ENCODE measurements at regions not wholly inside any gene's neighbourhood (a gene's known extent, or its start where the extent isn't known, plus 50 kb on each side); places are given as distances from the start of the nearest gene placed in this dataset.

DNA sequence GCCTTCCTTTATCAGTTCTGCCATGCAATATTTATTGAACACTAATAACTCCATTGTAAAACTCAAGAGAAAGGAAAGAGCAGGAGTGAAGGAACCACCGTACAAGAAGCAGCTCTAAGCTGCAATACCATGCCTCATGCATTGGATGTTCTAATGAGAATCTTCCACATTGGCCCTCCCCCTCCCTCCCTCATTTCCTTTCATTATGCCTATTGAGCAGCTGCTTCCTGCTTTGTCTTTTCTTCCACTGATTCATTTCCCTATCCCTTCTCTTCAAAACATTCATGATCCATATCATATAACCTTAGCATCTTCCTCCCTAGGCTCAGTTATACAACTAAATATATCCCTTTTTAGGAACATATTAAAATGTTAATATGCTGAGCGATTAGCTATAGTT, 698.7 kb upstream of the GOLIM4 start:
- intact Hi-C loops (cut with micrococcal nuclease), result no loop called here
- Histone ChIP-seq H3K79me2 (ENCODE audit: insufficient read depth, low read length) (no peaks in the 10 kb centered on the region), H3K9me3 (ENCODE audit: control insufficient read depth in 1 of 2, insufficient read depth in 1 of 2, low read depth in 1 of 2, low read length in 2 of 2) (no peaks in the 10 kb centered on the region), H3K27ac (ENCODE audit: low read depth, low read length) (no peak overlapping the region), H3K36me3 (ENCODE audit: control insufficient read depth in 1 of 2, insufficient read depth in 2 of 2, low read length in 2 of 2) (no peaks in the 10 kb centered on the region), H3K9ac (ENCODE audit: low read length) (no peak overlapping the region), H3K4me1 (ENCODE audit: control insufficient read depth in 1 of 2, insufficient read depth in 2 of 2, low read length in 2 of 2) (no peaks in the 10 kb centered on the region), H4K20me1 (ENCODE audit: insufficient read depth) (no peaks in the 10 kb centered on the region), H3K4me2 (ENCODE audit: low read length) (no peak overlapping the region), H3K4me3 (replicated peaks in 1 of 2; ENCODE audit: low read depth in 1 of 2, low read length in 2 of 2) (no peak overlapping the region), H3K9me2 (ENCODE audit: insufficient read depth) (no peaks in the 10 kb centered on the region), H2AFZ (ENCODE audit: low read depth, low read length, poor library complexity, severe bottlenecking) (no peak overlapping the region), H3K27me3 (ENCODE audit: insufficient read depth, low read length) (no peaks in the 10 kb centered on the region)
- ATAC-seq, result no peak
- ChIA-PET CTCF (no interaction called here), POLR2A (no interaction called here), RAD21 (ENCODE audit: low non-redundant PET in 1 of 2, low total read pairs in 2 of 2, uncharacterized antibody in 2 of 2, unreplicated experiment in 2 of 2) (no interaction called here)
- TF ChIP-seq RAD21 (IDR thresholded peaks at IDR 0.05; ENCODE audit: low read depth) (no peak), CEBPB (IDR thresholded peaks at IDR 0.05; ENCODE audit: low read depth) (no peak)
- no peak for DNase-seq (ENCODE audit: low read depth, low spot score)
- BruUV-seq (replicated peaks), result no TSS peak

DNA sequence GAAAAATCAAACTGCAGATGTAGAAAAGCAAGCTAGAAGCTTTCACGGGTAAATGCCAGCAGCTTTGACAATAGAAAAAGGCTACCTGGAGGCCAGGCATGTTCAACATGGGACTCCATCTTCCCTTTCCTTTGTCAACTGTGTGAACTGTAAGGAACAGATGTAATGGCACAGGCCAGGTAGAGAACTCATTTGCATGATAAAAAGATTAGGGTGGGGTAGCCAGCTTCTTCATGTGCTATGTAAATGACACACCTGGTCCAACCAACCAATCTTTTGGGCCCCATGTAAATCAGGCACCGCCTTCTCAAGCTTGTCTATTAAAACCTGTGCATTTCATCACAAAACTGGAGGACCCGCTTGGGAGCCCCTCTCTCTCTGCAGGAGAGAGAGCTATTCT, 686.5 kb upstream of the GOLIM4 start:
- CTCF ChIA-PET, result no interaction called here
- Histone ChIP-seq H3K4me2 (ENCODE audit: low read length) (no peak overlapping the region), H3K4me3 (replicated peaks in 1 of 2; ENCODE audit: low read depth in 1 of 2, low read length in 2 of 2) (no peak overlapping the region), H3K9me2 (ENCODE audit: insufficient read depth) (no peaks in the 10 kb centered on the region), H3K4me1 (ENCODE audit: control insufficient read depth in 1 of 2, insufficient read depth in 2 of 2, low read length in 2 of 2) (no peaks in the 10 kb centered on the region), H3K27ac (ENCODE audit: low read depth, low read length) (no peak overlapping the region), H3K9ac (ENCODE audit: low read length) (no peak overlapping the region), H4K20me1 (ENCODE audit: insufficient read depth) (no peaks in the 10 kb centered on the region), H3K9me3 (ENCODE audit: control insufficient read depth in 1 of 2, insufficient read depth in 1 of 2, low read depth in 1 of 2, low read length in 2 of 2) (no peaks in the 10 kb centered on the region), H2AFZ (ENCODE audit: low read depth, low read length, poor library complexity, severe bottlenecking) (no peak overlapping the region), H3K79me2 (ENCODE audit: insufficient read depth, low read length) (no peaks in the 10 kb centered on the region), H3K27me3 (ENCODE audit: insufficient read depth, low read length) (no peaks in the 10 kb centered on the region), H3K36me3 (ENCODE audit: control insufficient read depth in 1 of 2, insufficient read depth in 2 of 2, low read length in 2 of 2) (no peaks in the 10 kb centered on the region)
- ATAC-seq (no peak), DNase-seq (ENCODE audit: low read depth, low spot score) (no peak)
- RAD21 ChIA-PET (ENCODE audit: low non-redundant PET in 1 of 2, low total read pairs in 2 of 2, uncharacterized antibody in 2 of 2, unreplicated experiment in 2 of 2), result no interaction called here
- BruUV-seq (replicated peaks), result no TSS peak
- intact Hi-C loops (cut with micrococcal nuclease), result no loop called here
- POLR2A ChIA-PET, result no interaction called here
- TF ChIP-seq, protein P1, sequence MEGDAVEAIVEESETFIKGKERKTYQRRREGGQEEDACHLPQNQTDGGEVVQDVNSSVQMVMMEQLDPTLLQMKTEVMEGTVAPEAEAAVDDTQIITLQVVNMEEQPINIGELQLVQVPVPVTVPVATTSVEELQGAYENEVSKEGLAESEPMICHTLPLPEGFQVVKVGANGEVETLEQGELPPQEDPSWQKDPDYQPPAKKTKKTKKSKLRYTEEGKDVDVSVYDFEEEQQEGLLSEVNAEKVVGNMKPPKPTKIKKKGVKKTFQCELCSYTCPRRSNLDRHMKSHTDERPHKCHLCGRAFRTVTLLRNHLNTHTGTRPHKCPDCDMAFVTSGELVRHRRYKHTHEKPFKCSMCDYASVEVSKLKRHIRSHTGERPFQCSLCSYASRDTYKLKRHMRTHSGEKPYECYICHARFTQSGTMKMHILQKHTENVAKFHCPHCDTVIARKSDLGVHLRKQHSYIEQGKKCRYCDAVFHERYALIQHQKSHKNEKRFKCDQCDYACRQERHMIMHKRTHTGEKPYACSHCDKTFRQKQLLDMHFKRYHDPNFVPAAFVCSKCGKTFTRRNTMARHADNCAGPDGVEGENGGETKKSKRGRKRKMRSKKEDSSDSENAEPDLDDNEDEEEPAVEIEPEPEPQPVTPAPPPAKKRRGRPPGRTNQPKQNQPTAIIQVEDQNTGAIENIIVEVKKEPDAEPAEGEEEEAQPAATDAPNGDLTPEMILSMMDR (IDR thresholded peaks at IDR 0.05 in 2 of 3, conservative IDR thresholded peaks at IDR 0.05 in 1 of 3; ENCODE audit: borderline replicate concordance in 1 of 3, insufficient read depth in 1 of 3, low read depth in 2 of 3, low read length in 2 of 3), result no peak
- TF ChIP-seq FOSL1 (IDR thresholded peaks at IDR 0.05; ENCODE audit: low read depth) (no peak), SIN3A (IDR thresholded peaks at IDR 0.05; ENCODE audit: low read depth) (no peak), ZFX (IDR thresholded peaks at IDR 0.05) (no peak), ZNF274 (IDR thresholded peaks at IDR 0.05; ENCODE audit: low read depth, low read length) (no peak), SP1 (IDR thresholded peaks at IDR 0.05; ENCODE audit: low read depth) (no peak), CEBPB (IDR thresholded peaks at IDR 0.05; ENCODE audit: low read depth) (no peak), EZH2 (IDR thresholded peaks at IDR 0.05) (no peak), SRF (IDR thresholded peaks at IDR 0.05; ENCODE audit: low read depth) (no peak), TCF7L2 (IDR thresholded peaks at IDR 0.05; ENCODE audit: borderline replicate concordance, extremely low read depth, insufficient read depth, insufficient read length) (no peak), EGR1 (IDR thresholded peaks at IDR 0.05; ENCODE audit: low read depth) (no peak)
- TF ChIP-seq, protein P2, sequence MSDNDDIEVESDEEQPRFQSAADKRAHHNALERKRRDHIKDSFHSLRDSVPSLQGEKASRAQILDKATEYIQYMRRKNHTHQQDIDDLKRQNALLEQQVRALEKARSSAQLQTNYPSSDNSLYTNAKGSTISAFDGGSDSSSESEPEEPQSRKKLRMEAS (IDR thresholded peaks at IDR 0.05), result no peak
- TF ChIP-seq, protein P3, sequence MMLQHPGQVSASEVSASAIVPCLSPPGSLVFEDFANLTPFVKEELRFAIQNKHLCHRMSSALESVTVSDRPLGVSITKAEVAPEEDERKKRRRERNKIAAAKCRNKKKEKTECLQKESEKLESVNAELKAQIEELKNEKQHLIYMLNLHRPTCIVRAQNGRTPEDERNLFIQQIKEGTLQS (IDR thresholded peaks at IDR 0.05), result no peak
- TF ChIP-seq, protein P4, sequence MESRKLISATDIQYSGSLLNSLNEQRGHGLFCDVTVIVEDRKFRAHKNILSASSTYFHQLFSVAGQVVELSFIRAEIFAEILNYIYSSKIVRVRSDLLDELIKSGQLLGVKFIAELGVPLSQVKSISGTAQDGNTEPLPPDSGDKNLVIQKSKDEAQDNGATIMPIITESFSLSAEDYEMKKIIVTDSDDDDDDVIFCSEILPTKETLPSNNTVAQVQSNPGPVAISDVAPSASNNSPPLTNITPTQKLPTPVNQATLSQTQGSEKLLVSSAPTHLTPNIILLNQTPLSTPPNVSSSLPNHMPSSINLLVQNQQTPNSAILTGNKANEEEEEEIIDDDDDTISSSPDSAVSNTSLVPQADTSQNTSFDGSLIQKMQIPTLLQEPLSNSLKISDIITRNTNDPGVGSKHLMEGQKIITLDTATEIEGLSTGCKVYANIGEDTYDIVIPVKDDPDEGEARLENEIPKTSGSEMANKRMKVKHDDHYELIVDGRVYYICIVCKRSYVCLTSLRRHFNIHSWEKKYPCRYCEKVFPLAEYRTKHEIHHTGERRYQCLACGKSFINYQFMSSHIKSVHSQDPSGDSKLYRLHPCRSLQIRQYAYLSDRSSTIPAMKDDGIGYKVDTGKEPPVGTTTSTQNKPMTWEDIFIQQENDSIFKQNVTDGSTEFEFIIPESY (IDR thresholded peaks at IDR 0.05; ENCODE audit: extremely low read depth, insufficient replicate concordance, low read length), result no peak
